ENCODE measurements at regions not wholly inside any gene's neighbourhood (a gene's known extent, or its start where the extent isn't known, plus 50 kb on each side); places are given as distances from the start of the nearest gene placed in this dataset.
"Not testable (repeated sequence)": the region's sequence is repeated elsewhere in the genome, so short reads cannot be mapped to it uniquely, and the experiment has no call there.

- DNase-seq, result no peak
These were observed 143.0 kb upstream of the PITX1 start for GRCh38 chr5:135176991-135177390.

- DNase-seq, result no peak
These were observed 140.5 kb upstream of the PITX1 start for GRCh38 chr5:135174315-135175096.

GRCh38 chr5:135173662-135174290 is 139.7 kb upstream of the PITX1 start:
- DNase-seq, result no peak

DNA sequence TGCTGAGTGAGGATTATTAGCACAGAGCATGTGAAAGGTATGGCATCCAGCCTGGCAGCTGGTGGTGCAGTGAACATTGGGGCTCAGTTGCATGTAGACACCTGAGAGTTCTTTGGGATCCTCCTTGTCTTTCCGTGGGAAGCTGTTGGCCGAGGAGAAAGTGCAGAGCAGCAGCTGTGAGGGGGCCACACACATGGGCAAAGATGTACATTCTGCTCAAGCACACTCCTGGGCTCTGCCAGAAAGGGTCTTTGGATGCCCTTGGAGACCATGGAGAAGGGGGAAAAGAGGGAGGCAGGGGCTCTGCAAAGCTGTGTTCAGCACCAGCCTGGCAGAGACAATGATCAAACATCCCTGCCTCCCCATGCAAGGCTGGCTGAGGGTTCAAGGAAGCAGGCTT is 138.7 kb upstream of the PITX1 start:
- DNase-seq, result no peak

- DNase-seq, result no peak
These were observed 137.3 kb upstream of the PITX1 start for GRCh38 chr5:135171336-135171735.

GRCh38 chr5:135170500-135170899 is 136.5 kb upstream of the PITX1 start:
- no peak for DNase-seq

DNA sequence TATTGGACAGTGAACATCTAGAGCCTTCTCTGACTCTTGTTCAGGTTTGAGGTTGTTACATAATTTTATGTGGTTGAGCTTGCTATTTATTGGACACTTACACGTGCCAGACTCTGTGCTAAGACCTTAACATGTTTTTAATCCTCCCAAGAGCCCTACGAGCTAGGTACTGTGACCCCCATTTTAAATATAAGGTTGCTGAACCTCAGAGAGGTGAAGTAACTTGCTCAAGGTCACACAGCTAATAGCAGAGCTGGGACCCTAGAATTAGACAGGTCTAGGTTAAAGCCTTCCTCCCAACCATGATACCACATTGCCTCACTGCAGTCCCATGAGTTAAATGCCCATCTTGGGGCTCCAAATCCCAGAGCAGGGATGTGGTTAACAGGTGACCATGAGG is 135.7 kb upstream of the PITX1 start:
- no peak for DNase-seq

- DNase-seq, result no peak
These were observed 133.6 kb upstream of the PITX1 start for GRCh38 chr5:135167634-135168033.

DNA sequence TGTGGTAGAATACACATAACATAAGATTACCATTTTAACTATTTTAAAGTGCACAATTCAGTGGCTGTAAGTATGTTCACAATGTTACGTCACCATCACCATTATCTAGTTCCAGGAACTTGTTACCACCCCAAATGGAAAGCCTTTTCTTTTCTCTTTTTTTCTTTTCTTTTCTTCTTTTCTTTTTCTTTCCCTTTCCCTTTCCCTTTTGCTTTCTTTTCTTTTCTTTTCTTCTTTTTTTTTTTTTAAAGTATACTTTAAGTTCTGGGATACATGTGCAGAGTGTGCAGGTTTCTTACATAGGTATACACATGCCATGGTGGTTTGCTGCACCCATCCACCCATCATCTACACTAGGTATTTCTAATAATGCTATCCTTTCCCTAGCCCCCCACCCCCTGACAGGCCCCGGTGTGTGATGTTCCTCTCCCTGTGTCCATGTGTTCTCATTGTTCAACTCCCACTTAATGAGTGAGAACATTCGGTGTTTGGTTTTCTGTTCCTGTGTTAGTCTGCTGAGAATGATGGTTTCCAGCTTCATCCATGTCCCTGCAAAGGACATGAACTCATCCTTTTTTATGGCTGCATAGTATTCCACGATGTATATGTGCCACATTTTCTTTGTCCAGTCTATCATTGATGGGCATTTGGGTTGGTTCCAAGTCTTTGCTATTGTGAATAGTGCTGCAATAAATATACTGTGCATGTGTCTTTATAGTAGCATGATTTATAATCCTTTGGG is 131.0 kb upstream of the PITX1 start:
- not testable (repeated sequence) for DNase-seq

DNA sequence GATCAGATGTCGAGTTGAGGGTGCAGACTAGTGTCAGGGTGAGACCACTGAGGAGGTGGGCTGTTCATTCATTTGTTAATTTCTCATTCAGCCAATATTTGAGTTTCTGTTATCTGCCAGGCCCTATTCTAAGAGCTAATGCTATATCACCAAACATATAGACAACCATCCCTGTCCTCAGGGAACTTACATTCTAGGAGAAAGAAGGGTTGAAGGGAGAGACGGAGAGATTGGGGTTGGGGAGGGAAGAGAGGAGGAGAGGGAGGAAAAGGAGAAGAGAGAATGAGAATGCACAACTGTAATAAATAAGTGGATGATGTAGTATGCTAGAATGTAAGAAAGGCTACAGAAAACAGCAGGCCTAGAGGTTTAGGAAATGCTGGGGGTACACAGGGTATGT is 129.9 kb upstream of the PITX1 start:
- no peak for DNase-seq

GRCh38 chr5:135163391-135163790 is 129.4 kb upstream of the PITX1 start:
- DNase-seq, result no peak

GRCh38 chr5:135162661-135163265 is 128.7 kb upstream of the PITX1 start:
- no peak for DNase-seq

DNA sequence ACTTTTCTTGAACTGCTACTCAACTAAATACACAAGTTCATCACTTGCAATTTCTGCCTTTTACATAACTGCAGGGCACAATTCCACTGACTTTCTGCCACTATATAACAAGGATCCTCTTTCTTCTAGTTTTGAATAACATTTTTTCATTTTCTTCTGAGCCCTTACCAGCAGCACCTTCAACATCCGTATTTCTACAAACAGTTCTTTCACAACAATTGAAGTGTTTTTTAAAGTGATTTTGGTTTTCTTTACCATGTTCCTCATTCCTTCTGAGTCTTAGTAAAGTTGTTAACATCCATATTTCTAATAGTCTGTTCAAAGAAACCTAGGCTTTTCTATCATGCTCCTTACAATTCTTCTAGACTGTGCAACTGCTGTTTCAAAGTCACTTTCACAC is 127.2 kb upstream of the PITX1 start:
- DNase-seq, result no peak

GRCh38 chr5:135160036-135160675 is 126.1 kb upstream of the PITX1 start:
- DNase-seq, result no peak

- DNase-seq, result no peak
These were observed 125.6 kb upstream of the PITX1 start for GRCh38 chr5:135159626-135160025.

GRCh38 chr5:135158982-135159381 is 125.0 kb upstream of the PITX1 start:
- no peak for DNase-seq

DNA sequence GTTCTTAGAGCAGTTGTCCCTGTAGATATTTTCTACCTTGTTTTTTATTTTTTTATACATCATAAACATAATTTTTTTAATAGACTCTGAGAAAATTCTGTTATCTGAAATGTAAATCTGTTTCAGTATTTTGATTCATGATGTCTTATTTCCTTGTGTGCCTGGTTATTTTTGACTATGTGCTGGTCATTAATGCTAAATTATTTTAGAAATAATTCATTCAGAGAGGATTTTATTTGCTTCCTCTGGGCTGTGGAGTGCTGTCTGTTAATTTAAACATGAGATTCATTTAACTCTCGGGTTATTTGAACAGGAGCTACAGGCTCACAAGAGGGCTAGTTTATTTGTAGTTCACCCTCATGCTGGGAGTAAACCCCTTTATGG is 124.3 kb upstream of the PITX1 start:
- DNase-seq, result no peak

DNA sequence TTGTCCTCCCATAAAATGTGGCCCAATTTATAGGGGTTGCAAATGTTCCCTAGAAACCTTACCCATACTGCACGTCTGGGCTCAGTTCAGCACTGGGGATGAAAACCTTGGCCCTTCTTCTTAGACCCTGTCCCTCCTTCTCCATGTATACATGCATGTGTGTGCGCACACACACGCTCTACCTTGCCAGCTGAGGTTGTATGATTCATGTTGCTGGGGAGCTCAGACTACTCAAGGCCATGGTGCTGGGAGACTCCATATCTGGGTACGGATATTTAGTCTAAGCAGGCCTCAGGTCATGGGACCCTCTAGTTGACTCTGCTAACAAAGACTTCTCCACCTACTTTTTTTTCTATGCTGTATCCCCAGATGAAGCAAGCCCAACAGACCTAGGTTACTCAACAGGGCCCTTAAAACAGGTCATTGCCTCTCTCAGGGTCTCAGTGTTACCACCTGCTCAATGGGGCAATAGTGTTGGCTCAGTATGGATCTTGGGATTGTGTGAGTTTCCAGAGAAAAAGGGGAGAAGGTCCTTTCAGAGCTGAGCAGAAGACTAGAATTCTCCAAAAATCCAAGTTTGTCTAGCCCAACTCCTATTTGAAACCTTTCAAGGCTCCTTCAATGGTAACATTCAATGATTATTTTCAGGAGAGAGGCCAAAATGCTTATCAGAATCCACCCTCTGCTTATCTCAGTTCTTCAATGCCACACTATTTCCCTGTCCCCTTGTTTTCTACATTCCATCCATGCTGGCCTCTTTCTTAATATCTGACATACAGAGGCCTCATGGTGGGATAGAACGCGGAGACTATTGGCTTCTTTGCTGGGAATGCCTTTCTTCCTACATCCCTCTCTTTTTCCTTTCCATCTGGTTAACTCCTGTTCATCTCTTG is 123.6 kb upstream of the PITX1 start:
- DNase-seq, result no peak

GRCh38 chr5:135156715-135157404 is 122.8 kb upstream of the PITX1 start:
- DNase-seq, result no peak

DNA sequence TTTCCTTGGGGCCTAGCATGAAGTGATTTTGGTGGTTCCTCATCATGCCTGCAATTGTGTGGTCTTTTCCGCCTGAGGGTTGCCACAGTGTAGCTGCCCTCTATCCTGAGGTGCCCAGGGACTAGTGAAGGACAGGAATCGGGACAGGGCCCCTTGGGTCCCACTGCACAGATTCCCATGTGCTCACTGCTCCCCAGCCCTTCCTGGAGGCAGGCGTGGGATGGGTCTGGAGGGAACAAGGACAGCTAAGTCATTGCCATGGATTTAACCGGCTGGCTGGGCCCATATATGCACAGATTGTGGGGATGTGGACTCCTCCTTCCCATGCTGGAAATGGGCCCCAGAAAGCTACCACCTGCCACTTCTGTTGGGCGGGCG is 122.3 kb upstream of the PITX1 start:
- DNase-seq, result no peak

DNA sequence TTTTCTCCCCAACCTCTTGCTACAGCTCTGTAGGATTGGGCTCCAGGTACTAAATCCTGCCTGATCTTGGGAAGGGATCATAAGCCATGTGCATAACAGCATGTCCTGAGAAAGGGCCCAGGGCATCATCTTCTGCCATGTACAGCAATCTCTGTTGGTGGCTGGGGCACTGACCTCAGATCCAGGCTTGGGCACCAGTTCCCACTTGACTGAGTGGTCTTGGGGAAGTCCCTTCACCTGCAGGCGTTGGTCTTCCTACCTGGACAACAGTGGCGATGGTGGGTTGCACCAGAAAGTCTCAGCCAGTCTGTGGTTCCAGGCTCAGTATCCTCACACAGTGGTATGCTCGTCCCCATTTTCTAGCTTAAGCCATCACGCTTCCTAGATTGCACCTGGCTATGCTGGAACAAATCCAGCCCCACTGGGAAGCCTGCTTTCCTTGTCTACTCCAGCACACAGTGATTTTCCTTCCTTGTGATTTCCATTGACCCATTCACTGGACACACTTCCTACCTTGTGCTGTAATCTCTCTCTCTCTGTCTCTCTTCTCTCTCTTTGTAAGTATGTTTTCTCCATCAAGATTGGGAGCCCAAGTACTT is 121.7 kb upstream of the PITX1 start:
- DNase-seq, result no peak
